GM18508 (cell line): ENCODE measurements at regions not wholly inside any gene's neighbourhood (a gene's known extent, or its start where the extent isn't known, plus 50 kb on each side); places are given as distances from the start of the nearest gene placed in this dataset.
"Not testable (repeated sequence)": the region's sequence is repeated elsewhere in the genome, so short reads cannot be mapped to it uniquely, and the experiment has no call there.

ENCODE experiments used
- ATAC-seq: cut with Tn5 transposase; IDR thresholded peaks from one replicate; pipeline ENCODE4 v1.9.1; 2021; ENCODE audit warnings: moderate number of reproducible peaks; ENCODE audit not compliant: insufficient read depth, unreplicated experiment

DNA sequence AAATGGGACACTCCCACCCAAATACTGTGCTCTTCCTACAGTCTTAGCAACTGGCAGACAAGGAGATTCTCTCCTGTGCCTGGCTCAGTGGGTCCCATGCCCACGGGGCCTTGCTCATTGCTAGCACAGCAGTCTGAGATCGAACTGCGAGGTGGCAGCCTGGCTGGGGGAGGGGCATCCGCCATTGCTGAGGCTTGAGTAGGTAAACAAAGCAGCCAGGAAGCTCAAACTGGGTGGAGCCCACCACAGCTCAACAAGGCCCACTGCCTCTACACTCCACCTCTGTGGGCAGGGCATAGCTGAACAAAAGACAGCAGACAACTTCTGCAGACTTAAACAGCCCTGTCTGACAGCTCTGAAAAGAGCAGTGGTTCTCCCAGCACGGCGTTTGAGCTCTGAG, 174.8 kb downstream of the COL12A1 start:
- ATAC-seq: not testable (repeated sequence)

DNA sequence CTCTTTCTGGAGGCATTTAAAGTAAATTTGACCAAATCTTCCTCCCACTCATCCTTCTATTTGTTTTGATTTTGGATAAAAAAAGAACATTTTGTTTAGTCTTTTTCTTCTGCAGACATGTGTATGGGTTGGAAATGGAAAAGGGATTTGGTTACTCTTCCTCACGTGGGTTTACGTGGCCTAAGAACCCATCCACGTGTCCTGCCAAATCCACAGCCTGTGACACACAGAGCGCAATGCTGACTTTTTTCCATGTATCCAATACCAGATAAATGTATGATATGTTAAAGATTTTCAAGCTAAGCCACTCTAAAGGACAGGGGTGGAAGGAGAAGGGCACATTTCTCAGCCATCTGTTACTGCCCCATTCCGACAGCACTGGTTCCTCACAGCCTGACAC, 176.5 kb downstream of the COL12A1 start:
- no peak for ATAC-seq

DNA sequence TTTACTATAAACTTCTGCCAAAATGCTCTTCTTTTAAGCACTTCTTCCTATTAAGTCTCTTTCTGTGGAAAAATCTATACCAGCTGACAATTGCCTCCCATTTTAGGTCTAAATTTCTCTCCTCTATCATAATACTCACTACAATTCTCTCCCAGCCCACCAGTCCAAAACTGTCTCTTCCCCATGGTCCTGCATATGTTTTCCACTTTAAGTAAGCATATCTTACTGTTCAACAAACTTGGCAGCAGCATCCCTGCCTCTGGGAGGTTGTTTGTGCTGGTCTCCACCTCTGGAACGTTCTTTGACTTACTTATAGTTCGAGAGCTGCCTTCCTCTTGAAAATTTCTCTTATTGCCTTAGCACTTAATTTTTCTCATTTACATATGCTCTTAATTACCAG, 180.5 kb downstream of the COL12A1 start:
- ATAC-seq: no peak

- ATAC-seq: no peak
Measured at GRCh38 chr6:75024828-75025227, 181.0 kb downstream of the COL12A1 start.

DNA sequence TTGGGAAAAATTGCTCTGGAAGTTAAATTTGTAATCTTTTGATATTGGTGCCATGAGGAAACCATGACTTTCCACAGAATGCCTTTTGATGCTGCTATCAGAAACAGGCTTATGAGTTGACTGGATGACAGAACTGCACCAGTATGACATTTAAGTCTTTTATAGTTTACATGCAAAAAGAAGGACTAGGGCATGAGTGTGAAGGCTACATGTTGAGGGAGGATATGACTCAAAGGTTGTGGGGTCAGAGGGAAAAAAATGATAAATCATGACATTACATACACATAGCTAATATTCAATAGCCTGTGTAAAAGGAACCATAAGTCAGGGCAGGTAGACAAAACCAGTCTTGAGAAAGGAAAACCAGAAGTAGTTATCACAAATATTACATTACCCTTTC, 182.2 kb downstream of the COL12A1 start:
- ATAC-seq: no peak

- no peak for ATAC-seq
Measured at GRCh38 chr6:75020971-75021370, 184.9 kb downstream of the COL12A1 start.

DNA sequence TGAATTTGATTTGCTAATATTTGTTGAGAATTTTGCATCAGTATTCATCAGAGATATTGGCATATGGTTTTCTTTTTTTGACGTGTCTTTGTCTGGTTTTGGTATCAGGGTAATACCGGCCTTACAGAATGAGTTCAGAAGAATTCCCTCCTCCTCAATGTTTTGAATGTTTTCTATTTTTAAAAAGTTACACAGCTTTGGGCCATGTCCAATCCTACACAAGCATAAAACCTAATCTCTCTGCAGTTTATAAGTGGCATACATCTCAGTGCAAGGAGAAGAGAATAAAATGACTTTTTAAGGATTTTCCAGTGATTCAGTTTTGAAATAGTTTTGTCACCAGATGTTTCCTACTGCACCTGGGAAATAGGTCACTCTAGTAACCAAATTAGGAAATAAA, 185.5 kb downstream of the COL12A1 start:
- ATAC-seq: no peak

GRCh38 chr6:75012018-75012417, 193.8 kb downstream of the COL12A1 start:
- no peak for ATAC-seq

GRCh38 chr6:75003984-75004383, 201.9 kb downstream of the COL12A1 start:
- ATAC-seq: not testable (repeated sequence)

- no peak for ATAC-seq
Measured at GRCh38 chr6:74997646-74998045, 208.2 kb downstream of the COL12A1 start.

DNA sequence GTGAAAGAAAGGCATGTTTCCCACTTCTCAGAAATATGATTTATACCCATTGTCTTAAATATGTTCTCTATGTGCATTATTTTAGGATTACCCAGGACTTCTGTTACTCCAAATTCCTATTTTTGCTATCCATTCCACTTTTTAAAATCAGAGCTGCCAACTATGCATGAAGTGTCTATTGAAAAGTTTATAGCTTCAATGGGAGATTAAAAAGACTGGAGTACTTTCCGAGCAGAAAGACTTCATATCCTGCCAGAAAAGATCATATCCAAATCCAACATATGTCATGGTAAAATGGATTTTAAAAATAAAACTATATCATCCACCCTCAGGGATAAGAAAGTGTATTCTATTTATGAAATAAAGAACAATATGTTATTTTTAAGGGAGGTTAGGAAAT, 212.7 kb downstream of the COL12A1 start:
- ATAC-seq: no peak

- no peak for ATAC-seq
Measured at GRCh38 chr6:74991573-74992332, 214.1 kb downstream of the COL12A1 start.

GRCh38 chr6:74979065-74979766, 226.6 kb downstream of the COL12A1 start:
- ATAC-seq: no peak

- ATAC-seq: no peak
Measured at GRCh38 chr6:74976701-74977100, 229.2 kb downstream of the COL12A1 start.

GRCh38 chr6:74976026-74976425, 229.8 kb downstream of the COL12A1 start:
- ATAC-seq: no peak

GRCh38 chr6:74973591-74973990, 232.3 kb downstream of the COL12A1 start:
- ATAC-seq: no peak

DNA sequence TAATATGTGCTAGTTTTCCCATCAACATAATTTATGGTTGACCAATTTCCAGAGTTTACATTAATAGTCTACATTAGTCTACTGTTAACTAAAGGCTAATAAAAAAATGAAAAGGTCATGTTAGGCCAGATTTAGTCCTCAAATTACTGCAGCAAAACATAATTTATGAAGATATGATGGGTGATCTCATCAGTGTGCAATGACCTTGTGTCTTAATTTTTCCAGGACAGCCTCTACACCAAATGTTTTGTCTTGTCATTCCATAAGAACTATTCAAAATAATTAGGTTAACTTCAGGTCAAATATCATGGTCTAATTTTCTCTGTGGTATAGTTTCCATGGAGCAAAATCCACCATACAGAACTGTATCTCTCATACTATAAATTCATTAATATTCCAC, 234.2 kb downstream of the COL12A1 start:
- no peak for ATAC-seq

GRCh38 chr6:74969591-74970267, 236.1 kb downstream of the COL12A1 start:
- ATAC-seq: no peak

- no peak for ATAC-seq
Measured at GRCh38 chr6:74967821-74968220, 238.0 kb downstream of the COL12A1 start.

DNA sequence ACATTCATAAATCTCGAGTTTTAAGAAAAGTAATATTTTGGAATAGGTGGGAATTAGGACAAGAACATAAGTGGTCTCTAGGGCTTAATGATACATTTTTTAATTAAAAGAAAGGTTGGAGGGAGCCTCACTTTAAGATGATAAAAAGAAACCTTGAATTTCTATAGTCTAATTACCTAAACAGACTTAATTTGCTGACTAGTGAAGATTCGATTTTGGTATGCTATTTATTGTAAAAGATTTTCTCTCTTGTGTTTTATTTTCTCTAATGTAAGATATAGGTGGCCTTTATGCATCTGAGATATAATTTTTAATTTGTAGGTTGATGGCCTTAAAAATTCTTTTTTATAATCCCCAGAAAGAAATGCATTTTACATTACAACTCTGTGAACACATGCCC, 239.1 kb downstream of the COL12A1 start:
- no peak for ATAC-seq

DNA sequence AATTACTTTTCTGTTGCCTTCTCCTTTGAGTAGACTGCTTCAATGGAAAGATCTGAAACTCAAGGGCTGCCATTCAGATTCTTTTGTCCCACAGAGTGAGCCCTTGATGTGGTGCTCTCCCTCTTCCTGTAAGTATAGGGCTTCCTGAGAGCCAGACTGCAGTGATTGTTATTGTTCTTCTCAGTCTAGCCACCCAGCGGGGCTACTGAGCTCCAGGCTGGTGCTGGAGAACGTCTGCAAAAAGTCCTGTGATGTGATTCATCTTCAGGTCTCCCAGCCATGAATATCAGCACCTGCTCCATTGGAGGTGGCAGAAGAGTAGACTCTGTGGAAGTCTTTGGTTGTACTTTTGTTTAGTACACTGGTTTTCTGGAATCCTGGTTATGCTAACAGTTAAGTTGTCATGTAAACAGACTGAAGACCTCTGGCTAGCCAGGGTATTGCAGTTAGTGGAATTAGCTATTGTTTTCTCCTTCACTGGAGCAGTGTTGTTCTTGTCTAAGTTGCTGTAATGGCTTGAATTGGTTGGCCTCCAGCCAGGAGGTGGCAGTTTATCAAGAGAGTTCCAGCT, 240.9 kb downstream of the COL12A1 start:
- ATAC-seq: no peak
